OCI-LY1 (cell line): ENCODE measurements at regions not wholly inside any gene's neighbourhood (a gene's known extent, or its start where the extent isn't known, plus 50 kb on each side); places are given as distances from the start of the nearest gene placed in this dataset.

Experiments
- H2AFZ ChIP-seq: fragments of 200-600 bp; sonication (generic), shearing (Covaris generic); 2 replicates; pipeline ENCODE4 v1.6.0; 2014; ENCODE audit warnings: antibody characterized with exemption, mild to moderate bottlenecking, low read length
- H3F3A ChIP-seq: fragments of 200-600 bp; sonication (generic), shearing (Covaris generic); 2 replicates; pipeline ENCODE4 v1.6.0; 2014; ENCODE audit warnings: mild to moderate bottlenecking, antibody characterized with exemption, low read length, moderate library complexity; ENCODE audit not compliant: insufficient read depth
- H3K27ac ChIP-seq: fragments of 200-600 bp; sonication (generic); 2 replicates; pipeline ENCODE4 v1.5.1; 2014; ENCODE audit warnings: low read length, mixed run types, mild to moderate bottlenecking, low read depth; ENCODE audit not compliant: poor library complexity, severe bottlenecking
- H3K27me3 ChIP-seq: fragments of 200-600 bp; sonication (generic); 2 replicates; pipeline ENCODE4 v1.6.0; 2014; ENCODE audit warnings: antibody characterized with exemption, mild to moderate bottlenecking, low read length, moderate library complexity; ENCODE audit not compliant: insufficient read depth
- H3K36me3 ChIP-seq: fragments of 200-600 bp; sonication (generic); 2 replicates; pipeline ENCODE4 v1.6.1; 2014; ENCODE audit warnings: mild to moderate bottlenecking, antibody characterized with exemption, low read length, moderate library complexity, mixed read lengths; ENCODE audit not compliant: insufficient read depth
- H3K4me1 ChIP-seq: fragments of 200-600 bp; sonication (generic); 2 replicates; pipeline ENCODE4 v1.5.1; 2014; ENCODE audit warnings: mild to moderate bottlenecking, low read length, moderate library complexity; ENCODE audit not compliant: insufficient read depth, severe bottlenecking
- H3K4me2 ChIP-seq: fragments of 200-600 bp; sonication (generic), shearing (Covaris generic); 2 replicates; pipeline ENCODE4 v1.6.1; 2014; ENCODE audit warnings: low read length
- H3K4me3 ChIP-seq: fragments of 200-600 bp; sonication (generic); 2 replicates; pipeline ENCODE4 v1.5.1; 2014; ENCODE audit warnings: low read length, low read depth, mild to moderate bottlenecking, mixed read lengths; ENCODE audit not compliant: poor library complexity, severe bottlenecking
- H3K79me2 ChIP-seq: fragments of 200-600 bp; shearing (Covaris generic); 2 replicates; pipeline ENCODE4 v1.6.1; 2016; ENCODE audit warnings: mixed run types, low read length, mixed read lengths; ENCODE audit not compliant: insufficient read depth
- H3K9ac ChIP-seq: fragments of 200-600 bp; sonication (generic), shearing (Covaris generic); 2 replicates; pipeline ENCODE4 v1.6.1; 2014; ENCODE audit warnings: mild to moderate bottlenecking, low read length, mixed read lengths
- H3K9me2 ChIP-seq: fragments of 200-600 bp; sonication (generic), shearing (Covaris generic); 2 replicates; pipeline ENCODE4 v1.6.1; 2014; ENCODE audit warnings: low read depth, mild to moderate bottlenecking, low read length, mixed read lengths
- H3K9me3 ChIP-seq: fragments of 200-600 bp; shearing (Covaris generic); 2 replicates; pipeline ENCODE4 v1.6.1; 2014; ENCODE audit warnings: low read length, mixed read lengths
- H4K20me1 ChIP-seq: fragments of 200-600 bp; sonication (generic), shearing (Covaris generic); 2 replicates; pipeline ENCODE4 v1.6.0; 2016; ENCODE audit warnings: mild to moderate bottlenecking, low read length; ENCODE audit not compliant: insufficient read depth
- CTCF ChIP-seq: fragments of 200-600 bp; sonication (generic), shearing (Covaris generic); IDR thresholded peaks from 2 replicates; pipeline ENCODE4 v1.5.1; 2017; ENCODE audit warnings: mild to moderate bottlenecking, antibody characterized with exemption, low read length, moderate library complexity, mixed read lengths
- EZH2 ChIP-seq: fragments of 200-600 bp; sonication (generic), shearing (Covaris generic); IDR thresholded peaks from 2 replicates; pipeline ENCODE4 v1.8.0; 2017; ENCODE audit warnings: borderline replicate concordance, mixed run types, mild to moderate bottlenecking, antibody characterized with exemption, low read length, moderate library complexity, mixed read lengths

- H3K27ac ChIP-seq: no peak overlapping the region
- H3K9me2 ChIP-seq: no peaks in the 10 kb centered on the region
- no peaks in the 10 kb centered on the region for H3K4me1 ChIP-seq
- no peaks in the 10 kb centered on the region for H3K27me3 ChIP-seq
- H3K4me3 ChIP-seq: no peak overlapping the region
- no peak for TF ChIP-seq CTCF
- TF ChIP-seq EZH2: no peak
- no peak overlapping the region for H3K4me2 ChIP-seq
- H3K79me2 ChIP-seq: no peaks in the 10 kb centered on the region
- no peaks in the 10 kb centered on the region for H4K20me1 ChIP-seq
- no peaks in the 10 kb centered on the region for H3K36me3 ChIP-seq
- H3F3A ChIP-seq: no peaks in the 10 kb centered on the region
- H3K9ac ChIP-seq: no peak overlapping the region
- H2AFZ ChIP-seq: no peak overlapping the region
- H3K9me3 ChIP-seq: no peaks in the 10 kb centered on the region
These were observed 54.2 kb upstream of the ABCC4 start for GRCh38 chr13:95355494-95355893.

GRCh38 chr13:95356916-95357315, 55.7 kb upstream of the ABCC4 start:
- Histone ChIP-seq H3K4me2 (no peak overlapping the region), H3K4me3 (no peak overlapping the region), H2AFZ (no peak overlapping the region), H3K27ac (no peak overlapping the region), H3K36me3 (no peaks in the 10 kb centered on the region), H3K79me2 (no peaks in the 10 kb centered on the region), H4K20me1 (no peaks in the 10 kb centered on the region), H3K9me2 (no peaks in the 10 kb centered on the region), H3K9me3 (no peaks in the 10 kb centered on the region), H3K9ac (no peak overlapping the region), H3K4me1 (no peaks in the 10 kb centered on the region), H3F3A (no peaks in the 10 kb centered on the region), H3K27me3 (no peaks in the 10 kb centered on the region)
- TF ChIP-seq EZH2 (no peak), CTCF (no peak)

- Histone ChIP-seq H4K20me1 (no peaks in the 10 kb centered on the region), H3K27ac (no peak overlapping the region), H3K9me2 (no peaks in the 10 kb centered on the region), H3K4me2 (no peak overlapping the region), H3K4me3 (no peak overlapping the region), H3K9me3 (no peaks in the 10 kb centered on the region), H2AFZ (no peak overlapping the region), H3K9ac (no peak overlapping the region), H3K79me2 (no peaks in the 10 kb centered on the region), H3K4me1 (no peaks in the 10 kb centered on the region), H3K27me3 (no peaks in the 10 kb centered on the region), H3F3A (no peaks in the 10 kb centered on the region), H3K36me3 (no peaks in the 10 kb centered on the region)
- TF ChIP-seq EZH2: no peak
- no peak for TF ChIP-seq CTCF
These were observed 56.6 kb upstream of the ABCC4 start for GRCh38 chr13:95357875-95358274.
